GM18868 (cell line): ENCODE measurements at regions not wholly inside any gene's neighbourhood (a gene's known extent, or its start where the extent isn't known, plus 50 kb on each side); places are given as distances from the start of the nearest gene placed in this dataset.

Experiments used
- ATAC-seq: cut with Tn5 transposase; IDR thresholded peaks from one replicate; pipeline ENCODE4 v1.9.1; 2021; ENCODE audit warnings: mild to moderate bottlenecking, moderate library complexity; ENCODE audit not compliant: unreplicated experiment

GRCh38 chr13:64420181-64420580 lies 2810.0 kb downstream of the PCDH9 start:
- no peak for ATAC-seq

GRCh38 chr13:64417581-64417980 lies 2812.6 kb downstream of the PCDH9 start:
- no peak for ATAC-seq

GRCh38 chr13:64414381-64414780 lies 2815.8 kb downstream of the PCDH9 start:
- no peak for ATAC-seq

DNA sequence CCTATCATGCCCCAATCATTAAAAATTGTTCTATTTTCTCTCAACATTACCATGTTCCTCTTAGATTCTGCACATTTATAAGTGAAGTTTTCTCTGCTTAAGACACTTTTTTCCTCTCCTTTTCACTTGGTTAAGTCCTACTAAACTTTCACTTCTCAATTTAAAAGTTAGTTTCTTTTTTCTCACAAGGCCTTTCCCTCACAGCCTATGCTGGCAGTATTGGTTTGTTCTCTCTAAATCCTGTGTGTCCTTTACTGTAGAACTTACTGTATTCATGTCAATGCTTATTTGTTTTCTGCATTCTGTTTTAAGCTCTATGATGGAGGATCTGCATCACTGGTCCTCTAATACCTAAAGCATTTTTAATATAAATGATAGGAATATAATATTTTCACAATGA lies 2816.6 kb downstream of the PCDH9 start:
- ATAC-seq, result no peak

- ATAC-seq, result no peak
Measured at GRCh38 chr13:64410276-64411053, 2819.7 kb downstream of the PCDH9 start.

- ATAC-seq, result no peak
Measured at GRCh38 chr13:64397701-64398100, 2832.4 kb downstream of the PCDH9 start.

DNA sequence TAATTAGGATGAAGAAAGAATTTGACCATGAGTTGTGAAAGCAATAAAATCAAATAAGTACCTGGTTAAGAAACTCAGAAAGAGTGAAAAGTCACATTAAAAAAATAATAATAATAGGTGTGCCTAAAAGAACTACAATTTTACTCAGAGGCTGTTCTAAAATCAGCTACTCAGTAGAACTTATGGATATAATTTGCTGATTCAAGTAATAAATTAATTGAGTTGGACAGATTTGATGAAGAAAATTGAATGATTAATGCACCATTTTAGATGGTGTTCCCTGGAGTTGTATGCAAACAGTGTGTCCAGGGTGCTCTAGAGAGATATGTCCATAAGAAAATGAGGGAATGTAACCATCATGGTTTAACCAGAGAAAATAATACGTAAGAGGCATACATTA lies 2852.5 kb downstream of the PCDH9 start:
- no peak for ATAC-seq

DNA sequence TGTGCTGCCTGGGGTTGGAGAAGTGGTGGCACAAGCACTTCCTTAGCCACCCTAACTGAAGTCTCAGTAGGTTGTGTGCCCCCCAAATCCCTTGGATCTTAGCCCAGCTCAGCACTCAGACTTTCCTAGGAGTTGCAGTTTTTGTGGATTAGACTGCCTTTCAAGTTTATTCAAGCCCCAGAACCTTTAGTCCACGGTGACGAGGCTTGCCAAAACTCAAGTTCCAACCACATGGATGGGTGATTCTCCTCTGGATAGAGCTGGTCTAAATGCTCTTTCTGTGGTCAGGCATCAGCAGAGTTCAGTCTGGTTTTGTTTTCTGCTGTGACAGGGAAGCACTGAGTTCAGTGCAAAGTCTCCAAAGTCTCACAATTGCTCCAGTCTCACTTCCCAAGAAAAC lies 2858.7 kb downstream of the PCDH9 start:
- no peak for ATAC-seq

DNA sequence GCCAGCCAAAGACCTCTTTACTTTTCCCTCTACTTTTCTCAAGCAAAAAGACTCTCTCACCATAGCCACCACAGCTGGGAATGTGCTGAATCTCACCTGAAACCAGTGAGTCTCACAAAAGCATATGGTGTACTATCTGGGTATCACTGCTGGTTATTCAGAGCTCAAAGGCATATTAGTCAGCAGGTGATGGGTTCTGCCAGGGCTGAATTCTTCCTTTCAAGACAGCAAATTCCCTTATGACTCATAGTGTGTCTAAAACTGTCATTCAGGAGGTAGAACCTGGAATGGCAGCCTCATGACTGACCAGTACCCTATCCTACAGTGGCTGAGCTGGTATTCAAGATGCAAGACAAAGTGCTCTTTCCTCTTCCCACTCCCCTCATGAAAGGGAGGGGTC lies 2859.1 kb downstream of the PCDH9 start:
- ATAC-seq, result no peak

GRCh38 chr13:64369121-64369520 lies 2861.0 kb downstream of the PCDH9 start:
- ATAC-seq, result no peak

DNA sequence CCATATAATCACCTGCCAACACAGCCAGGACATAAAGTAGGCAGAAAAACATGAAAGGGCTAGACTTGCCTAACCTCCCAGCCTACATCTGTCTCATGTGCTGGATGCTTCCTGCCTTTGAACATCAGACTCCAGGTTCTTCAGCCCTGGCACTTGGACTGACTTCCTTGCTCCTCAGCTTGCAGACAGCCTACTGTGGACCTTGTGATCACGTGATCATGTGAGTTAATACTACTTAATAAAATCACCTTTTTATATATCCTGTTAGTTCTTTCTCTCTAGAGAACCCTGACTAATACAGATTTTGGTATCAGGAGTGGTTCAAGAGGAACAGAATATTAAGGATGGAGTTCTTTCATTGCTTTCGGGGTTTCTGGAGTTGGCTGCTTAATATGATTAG lies 2867.6 kb downstream of the PCDH9 start:
- ATAC-seq, result no peak

DNA sequence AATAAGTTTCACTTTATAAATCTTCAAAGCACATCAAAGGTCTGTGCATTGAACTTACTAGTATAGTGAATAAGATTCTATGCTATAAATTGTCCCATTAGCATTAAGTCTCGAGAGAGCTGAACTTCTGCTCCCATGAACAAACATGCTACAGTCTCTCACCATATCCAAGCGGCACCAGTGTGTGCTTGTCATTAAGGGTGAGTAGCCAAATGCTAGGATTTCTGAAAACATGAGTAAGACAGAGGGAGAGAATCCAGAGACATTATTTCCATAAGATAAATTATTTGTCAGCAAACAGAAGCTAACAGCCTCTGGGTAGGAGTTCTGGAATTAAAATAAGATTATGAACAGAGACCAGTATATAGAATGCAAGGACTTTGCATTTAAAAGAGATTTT lies 2882.5 kb downstream of the PCDH9 start:
- no peak for ATAC-seq

- ATAC-seq, result no peak
Measured at GRCh38 chr13:64339373-64340063, 2890.6 kb downstream of the PCDH9 start.

DNA sequence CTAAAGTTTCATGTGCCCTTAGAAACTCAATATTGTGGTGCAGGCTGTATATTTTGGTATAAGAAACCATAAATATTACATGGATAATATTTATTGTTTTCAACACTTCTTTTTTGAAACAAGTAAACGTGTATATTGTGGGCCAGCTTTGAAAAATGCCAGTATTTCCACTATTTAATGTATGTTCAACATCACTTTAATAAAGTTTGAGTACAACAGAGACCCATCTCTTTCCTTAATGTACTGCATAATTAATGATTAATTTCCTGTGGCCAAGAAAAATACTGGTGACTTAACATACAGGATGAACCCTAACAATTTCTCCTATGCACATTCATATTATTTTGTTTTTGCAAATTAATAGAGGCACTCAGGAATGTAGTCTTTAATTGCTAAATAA lies 2891.5 kb downstream of the PCDH9 start:
- no peak for ATAC-seq

GRCh38 chr13:64333888-64334287 lies 2896.2 kb downstream of the PCDH9 start:
- no peak for ATAC-seq

DNA sequence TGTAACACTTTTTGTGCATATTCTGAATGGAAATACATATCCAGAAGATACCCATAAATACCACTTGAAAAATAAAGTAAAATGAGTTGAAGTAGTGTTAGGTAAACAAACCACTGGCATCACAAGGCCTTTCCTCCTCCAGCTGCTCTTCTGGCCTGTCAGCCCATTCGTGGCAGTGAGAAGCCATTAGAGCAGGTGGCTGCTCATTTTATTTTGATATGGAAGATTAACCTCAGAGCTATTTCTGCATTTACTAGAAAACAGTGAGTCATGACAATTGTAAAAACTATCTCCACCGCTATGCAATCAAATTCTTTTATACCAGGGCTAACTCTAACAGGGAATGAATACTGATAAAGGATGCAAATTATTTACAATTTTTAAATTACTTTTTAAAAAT lies 2898.1 kb downstream of the PCDH9 start:
- ATAC-seq, result no peak

GRCh38 chr13:64327505-64328194 lies 2902.5 kb downstream of the PCDH9 start:
- no peak for ATAC-seq

DNA sequence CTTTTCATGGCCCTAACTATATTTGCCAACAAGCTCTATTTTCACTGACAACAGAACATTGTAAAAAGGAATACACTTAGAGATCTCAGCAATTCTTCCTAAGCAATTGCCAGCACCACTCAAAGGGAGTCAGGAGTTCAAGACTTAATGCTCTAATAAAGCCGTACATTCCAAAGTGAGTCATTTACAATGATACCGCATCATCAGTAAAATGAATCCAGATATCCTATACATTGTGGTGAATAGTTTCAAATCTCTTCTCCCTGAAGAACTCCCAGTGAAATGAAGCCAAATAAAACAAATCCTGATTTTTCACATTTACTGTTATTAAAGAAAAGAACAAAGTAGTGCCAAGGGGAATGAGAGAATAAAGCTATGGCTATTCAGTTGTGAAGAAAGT lies 2898.7 kb upstream of the PCDH20 start:
- ATAC-seq, result no peak

GRCh38 chr13:64311948-64312347 lies 2896.3 kb upstream of the PCDH20 start:
- no peak for ATAC-seq

GRCh38 chr13:64311112-64311511 lies 2895.5 kb upstream of the PCDH20 start:
- no peak for ATAC-seq

DNA sequence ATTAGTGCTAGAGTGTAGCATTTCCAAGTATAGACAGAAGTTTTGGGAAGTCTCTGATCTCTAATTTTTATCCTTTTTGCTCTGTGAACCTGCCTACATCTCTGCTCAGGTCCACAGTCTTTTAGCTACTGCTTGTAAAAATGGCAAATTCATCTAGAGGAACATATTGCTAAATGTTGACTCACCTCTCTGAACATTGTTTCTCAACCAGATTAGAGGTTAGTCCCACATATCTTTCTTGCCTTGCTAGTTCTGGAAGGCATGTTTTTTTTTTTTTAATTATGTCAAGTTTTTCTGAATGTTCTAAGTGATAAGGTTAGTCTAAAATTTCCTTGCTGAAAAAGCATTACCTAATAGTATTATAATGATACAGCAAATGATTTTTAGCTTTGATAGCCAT lies 2889.6 kb upstream of the PCDH20 start:
- ATAC-seq, result no peak

DNA sequence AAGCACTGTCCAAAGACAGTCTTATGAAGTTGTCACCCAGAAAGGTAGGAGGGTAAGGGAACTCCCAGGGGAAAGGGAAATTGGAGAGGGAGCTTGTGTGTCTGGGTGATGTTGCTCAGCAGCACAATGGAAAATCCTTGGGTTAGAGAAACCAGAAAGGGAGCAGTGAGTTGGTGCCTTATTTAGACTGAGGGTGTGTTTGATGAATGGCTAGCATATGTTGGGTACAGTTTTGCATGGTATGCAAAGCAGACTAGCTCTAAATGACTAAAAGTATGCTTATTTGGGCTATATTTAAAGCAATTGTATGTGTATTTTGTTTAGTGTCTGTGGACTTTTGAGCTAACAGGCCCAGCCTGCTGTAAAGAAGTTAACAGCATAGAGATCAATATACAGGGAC lies 2884.6 kb upstream of the PCDH20 start:
- ATAC-seq, result no peak
